Central memory CD8-positive, alpha-beta T cell (primary cell): ENCODE measurements at regions not wholly inside any gene's neighbourhood (a gene's known extent, or its start where the extent isn't known, plus 50 kb on each side); places are given as distances from the start of the nearest gene placed in this dataset.
"Not testable (repeated sequence)": the region's sequence is repeated elsewhere in the genome, so short reads cannot be mapped to it uniquely, and the experiment has no call there.

Experiments used
- ATAC-seq: fragments of 150-1000 bp; cut with Tn5 transposase; replicated peaks from 2 replicates; pipeline ENCODE4 v1.10.0; 2022; ENCODE audit warnings: mild to moderate bottlenecking, moderate FRiP score, moderate number of reproducible peaks; ENCODE audit not compliant: poor library complexity, severe bottlenecking; ENCODE audit errors: extremely low read depth
- DNase-seq, 2 donors: peaks; one replicate each; pipeline ENCODE4 v3.0.0; 2021; ENCODE audit warnings: low spot score in 2 of 2
- H3K27ac Mint-ChIP-seq: one replicate; pipeline ENCODE4 v1.8.0; 2022; ENCODE audit warnings: low read depth, mild to moderate bottlenecking, moderate library complexity, mixed read lengths
- H3K27me3 Mint-ChIP-seq: one replicate; pipeline ENCODE4 v1.8.0; 2022; ENCODE audit warnings: mixed read lengths
- H3K36me3 Mint-ChIP-seq: one replicate; pipeline ENCODE4 v1.8.0; 2022; ENCODE audit warnings: mild to moderate bottlenecking, moderate library complexity, mixed read lengths; ENCODE audit not compliant: insufficient read depth
- H3K4me1 Mint-ChIP-seq: one replicate; pipeline ENCODE4 v1.8.0; 2022; ENCODE audit warnings: mixed read lengths
- H3K4me3 Mint-ChIP-seq: one replicate; pipeline ENCODE4 v1.8.0; 2022; ENCODE audit warnings: mild to moderate bottlenecking, moderate library complexity, mixed read lengths
- H3K9me3 Mint-ChIP-seq: one replicate; pipeline ENCODE4 v1.8.0; 2022; ENCODE audit warnings: mixed read lengths

GRCh38 chr20:48381353-48382120 is 446.3 kb downstream of the PREX1 start:
- no peak for ATAC-seq
- H3K4me1 Mint-ChIP-seq: no peaks in the 10 kb centered on the region
- no peak for DNase-seq
- H3K4me3 Mint-ChIP-seq: no peak overlapping the region
- peaks cover 66% of the 10 kb centered on the region for H3K27me3 Mint-ChIP-seq
- no peaks in the 10 kb centered on the region for H3K36me3 Mint-ChIP-seq
- H3K9me3 Mint-ChIP-seq: no peaks in the 10 kb centered on the region
- no peak overlapping the region for H3K27ac Mint-ChIP-seq

- Mint-ChIP-seq H3K9me3 (no peaks in the 10 kb centered on the region), H3K27me3 (peaks cover 70% of the 10 kb centered on the region), H3K27ac (no peak overlapping the region), H3K36me3 (no peaks in the 10 kb centered on the region), H3K4me1 (no peaks in the 10 kb centered on the region), H3K4me3 (no peak overlapping the region)
- DNase-seq (no peak), ATAC-seq (no peak)
Observed at GRCh38 chr20:48380661-48381060, 447.1 kb downstream of the PREX1 start.

GRCh38 chr20:48378976-48379675 is 448.7 kb downstream of the PREX1 start:
- Mint-ChIP-seq H3K9me3 (no peaks in the 10 kb centered on the region), H3K27ac (no peak overlapping the region), H3K36me3 (no peaks in the 10 kb centered on the region), H3K4me3 (no peak overlapping the region), H3K27me3 (peaks cover 86% of the 10 kb centered on the region), H3K4me1 (no peaks in the 10 kb centered on the region)
- no peak for ATAC-seq
- no peak for DNase-seq

GRCh38 chr20:48377940-48378339 is 449.9 kb downstream of the PREX1 start:
- Mint-ChIP-seq H3K27me3 (peaks cover 93% of the 10 kb centered on the region), H3K4me3 (no peak overlapping the region), H3K4me1 (no peaks in the 10 kb centered on the region), H3K27ac (no peak overlapping the region), H3K9me3 (no peaks in the 10 kb centered on the region), H3K36me3 (no peaks in the 10 kb centered on the region)
- DNase-seq (no peak), ATAC-seq (no peak)

- Mint-ChIP-seq H3K36me3 (no peaks in the 10 kb centered on the region), H3K4me3 (no peak overlapping the region), H3K9me3 (no peaks in the 10 kb centered on the region), H3K4me1 (no peaks in the 10 kb centered on the region), H3K27me3 (peaks cover 78% of the 10 kb centered on the region), H3K27ac (no peak overlapping the region)
- DNase-seq: no peak
- ATAC-seq: no peak
Observed at GRCh38 chr20:48375804-48376203, 452.0 kb downstream of the PREX1 start.

GRCh38 chr20:48374991-48375595 is 452.7 kb downstream of the PREX1 start:
- no peak overlapping the region for H3K27ac Mint-ChIP-seq
- no peaks in the 10 kb centered on the region for H3K4me1 Mint-ChIP-seq
- H3K4me3 Mint-ChIP-seq: no peak overlapping the region
- H3K27me3 Mint-ChIP-seq: peaks cover 78% of the 10 kb centered on the region
- ATAC-seq: no peak
- H3K36me3 Mint-ChIP-seq: no peaks in the 10 kb centered on the region
- DNase-seq: no peak
- no peaks in the 10 kb centered on the region for H3K9me3 Mint-ChIP-seq

- not testable (repeated sequence) for H3K9me3 Mint-ChIP-seq, ATAC-seq, DNase-seq, H3K4me1 Mint-ChIP-seq, H3K4me3 Mint-ChIP-seq, H3K27ac Mint-ChIP-seq, H3K36me3 Mint-ChIP-seq
- peaks cover 71% of the 10 kb centered on the region for H3K27me3 Mint-ChIP-seq
Observed at GRCh38 chr20:48374031-48374907, 453.5 kb downstream of the PREX1 start.

- no peaks in the 10 kb centered on the region for H3K9me3 Mint-ChIP-seq
- H3K27me3 Mint-ChIP-seq: peaks cover 69% of the 10 kb centered on the region
- DNase-seq: no peak
- H3K36me3 Mint-ChIP-seq: no peaks in the 10 kb centered on the region
- no peak overlapping the region for H3K27ac Mint-ChIP-seq
- H3K4me3 Mint-ChIP-seq: no peak overlapping the region
- ATAC-seq: no peak
- H3K4me1 Mint-ChIP-seq: no peaks in the 10 kb centered on the region
Observed at GRCh38 chr20:48373555-48373934, 454.3 kb downstream of the PREX1 start.

GRCh38 chr20:48372851-48373554 is 454.8 kb downstream of the PREX1 start:
- H3K4me3 Mint-ChIP-seq, H3K36me3 Mint-ChIP-seq, H3K9me3 Mint-ChIP-seq, H3K4me1 Mint-ChIP-seq, ATAC-seq, H3K27ac Mint-ChIP-seq, DNase-seq: not testable (repeated sequence)
- peaks cover 67% of the 10 kb centered on the region for H3K27me3 Mint-ChIP-seq

- H3K27me3 Mint-ChIP-seq: peaks cover 62% of the 10 kb centered on the region
- ATAC-seq: no peak
Observed at GRCh38 chr20:48371211-48371610, 456.6 kb downstream of the PREX1 start.

GRCh38 chr20:48368580-48369021 is 459.2 kb downstream of the PREX1 start:
- H3K27me3 Mint-ChIP-seq: peaks cover 61% of the 10 kb centered on the region
- DNase-seq, H3K4me1 Mint-ChIP-seq, H3K27ac Mint-ChIP-seq, ATAC-seq, H3K36me3 Mint-ChIP-seq, H3K4me3 Mint-ChIP-seq, H3K9me3 Mint-ChIP-seq: not testable (repeated sequence)

More at GRCh38 chr20:48371211-48371610, 456.6 kb downstream of the PREX1 start:
- Mint-ChIP-seq H3K4me1 (no peaks in the 10 kb centered on the region), H3K9me3 (no peaks in the 10 kb centered on the region), H3K4me3 (no peak overlapping the region), H3K36me3 (peaks cover 2% of the 10 kb centered on the region), H3K27ac (no peak overlapping the region)
- DNase-seq: no peak
